OCI-LY1 (cell line): ENCODE measurements at regions not wholly inside any gene's neighbourhood (a gene's known extent, or its start where the extent isn't known, plus 50 kb on each side); places are given as distances from the start of the nearest gene placed in this dataset.

ENCODE experiments used
- CTCF ChIP-seq: fragments of 200-600 bp; sonication (generic), shearing (Covaris generic); IDR thresholded peaks from 2 replicates; pipeline ENCODE4 v1.5.1; 2017; ENCODE audit warnings: mild to moderate bottlenecking, antibody characterized with exemption, low read length, moderate library complexity, mixed read lengths
- EZH2 ChIP-seq: fragments of 200-600 bp; sonication (generic), shearing (Covaris generic); IDR thresholded peaks from 2 replicates; pipeline ENCODE4 v1.8.0; 2017; ENCODE audit warnings: borderline replicate concordance, mixed run types, mild to moderate bottlenecking, antibody characterized with exemption, low read length, moderate library complexity, mixed read lengths

DNA sequence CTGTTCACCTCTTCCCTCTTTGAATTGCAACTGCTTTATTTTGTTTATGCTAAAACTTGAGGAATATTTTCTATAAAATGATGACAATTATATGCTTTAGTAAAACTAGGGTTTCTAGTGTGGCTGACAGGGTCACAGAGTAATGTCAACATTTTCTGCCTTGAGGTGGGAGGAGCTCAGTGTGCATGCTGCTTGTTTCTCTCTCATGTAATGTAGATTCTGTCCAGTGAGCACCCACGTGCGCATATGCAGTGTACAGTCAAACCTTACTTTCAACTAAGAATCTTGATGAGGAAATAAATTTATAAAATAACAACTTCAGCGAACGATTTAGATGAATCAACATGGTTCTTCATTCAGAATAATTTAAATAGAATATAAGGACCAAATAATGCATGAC is 603.9 kb downstream of the PCDH17 start:
- TF ChIP-seq CTCF (no peak), EZH2 (no peak)
